Naive B cell (primary cell): ENCODE measurements at regions not wholly inside any gene's neighbourhood (a gene's known extent, or its start where the extent isn't known, plus 50 kb on each side); places are given as distances from the start of the nearest gene placed in this dataset.
A peak's percentile ranks its signal among the peaks of the same experiment; 100 is the strongest.

ENCODE experiments used
- ATAC-seq, 2 donors: fragments of 150-1000 bp; cut with Tn5 transposase; 2 replicates each; pipeline ENCODE4 v1.10.0; 2021; ENCODE audit warnings: low read depth in 2 of 2, mild to moderate bottlenecking in 2 of 2, moderate library complexity in 2 of 2
- DNase-seq: peaks from one replicate; pipeline ENCODE4 v3.0.0; 2022
- H3K27ac Mint-ChIP-seq, 6 donors: one replicate each; pipeline ENCODE4 v1.8.0; 2020 to 2022; ENCODE audit warnings: mild to moderate bottlenecking in 6 of 6, mixed read lengths in 6 of 6, moderate library complexity in 5 of 6, inconsistent platforms in 2 of 6
- H3K27me3 Mint-ChIP-seq, 3 donors: one replicate each; pipeline ENCODE4 v1.8.0; 2021 to 2022; ENCODE audit warnings: mixed read lengths in 3 of 3, mild to moderate bottlenecking in 1 of 3
- H3K36me3 Mint-ChIP-seq, 2 donors: one replicate each; pipeline ENCODE4 v1.8.0; 2020 to 2022; ENCODE audit warnings: mixed read lengths in 2 of 2, inconsistent platforms in 1 of 2, mild to moderate bottlenecking in 1 of 2
- H3K4me1 Mint-ChIP-seq, 3 donors: one replicate each; pipeline ENCODE4 v1.8.0; 2020 to 2022; ENCODE audit warnings: mixed read lengths in 3 of 3, inconsistent platforms in 1 of 3, mild to moderate bottlenecking in 1 of 3, moderate library complexity in 1 of 3
- H3K4me3 Mint-ChIP-seq, 8 donors: one replicate each; pipeline ENCODE4 v1.8.0; 2020 to 2022; ENCODE audit warnings: mild to moderate bottlenecking in 8 of 8, mixed read lengths in 8 of 8, moderate library complexity in 8 of 8, inconsistent platforms in 2 of 8
- H3K9me3 Mint-ChIP-seq, 7 donors: one replicate each; pipeline ENCODE4 v1.8.0; 2020 to 2022; ENCODE audit warnings: mixed read lengths in 7 of 7, mild to moderate bottlenecking in 5 of 7, inconsistent platforms in 2 of 7, moderate library complexity in 1 of 7

DNA sequence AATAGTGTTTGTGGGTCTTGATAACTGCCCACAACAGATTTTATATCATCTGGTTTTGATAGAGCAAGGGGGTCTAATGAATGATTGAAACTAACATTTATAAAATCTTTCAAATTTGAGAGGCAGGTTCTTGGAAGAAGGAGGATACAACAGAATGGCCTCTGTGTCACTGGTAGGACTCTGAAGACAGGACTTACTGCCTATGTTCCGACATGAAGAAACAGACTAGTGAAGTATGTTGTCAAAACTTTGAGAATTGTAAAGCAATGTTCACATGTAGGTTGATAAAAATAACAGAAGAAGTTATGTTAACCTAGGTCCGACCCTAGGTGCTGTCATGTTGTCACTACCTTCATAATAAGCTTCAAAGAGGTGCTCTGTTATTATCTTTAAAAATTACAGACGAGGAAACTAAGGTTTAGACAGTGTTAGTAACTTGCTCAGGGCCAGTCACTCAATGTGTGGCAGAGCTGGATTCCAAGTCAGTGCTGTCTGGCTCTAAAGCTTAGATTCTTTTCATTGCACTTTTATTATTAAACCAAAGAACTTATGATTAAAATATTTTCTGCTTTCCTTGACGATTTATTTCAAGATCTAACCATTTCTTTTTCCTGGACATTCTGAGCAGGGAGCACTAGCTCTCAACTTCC lies 146.2 kb downstream of the RPIA start:
- no peaks in the 10 kb centered on the region for H3K27me3 Mint-ChIP-seq
- peak overlapping the region; percentile 71 to 90 (median 86) for H3K4me3 Mint-ChIP-seq
- H3K27ac Mint-ChIP-seq, result peak overlapping the region; percentile 99 to 100 (median 100)
- no peaks in the 10 kb centered on the region for H3K36me3 Mint-ChIP-seq
- ATAC-seq, result no peak
- no peak for DNase-seq
- H3K4me1 Mint-ChIP-seq, result peaks cover 35 to 79% (median 41%) of the 10 kb centered on the region in 3 donors
- H3K9me3 Mint-ChIP-seq, result no peaks in the 10 kb centered on the region

DNA sequence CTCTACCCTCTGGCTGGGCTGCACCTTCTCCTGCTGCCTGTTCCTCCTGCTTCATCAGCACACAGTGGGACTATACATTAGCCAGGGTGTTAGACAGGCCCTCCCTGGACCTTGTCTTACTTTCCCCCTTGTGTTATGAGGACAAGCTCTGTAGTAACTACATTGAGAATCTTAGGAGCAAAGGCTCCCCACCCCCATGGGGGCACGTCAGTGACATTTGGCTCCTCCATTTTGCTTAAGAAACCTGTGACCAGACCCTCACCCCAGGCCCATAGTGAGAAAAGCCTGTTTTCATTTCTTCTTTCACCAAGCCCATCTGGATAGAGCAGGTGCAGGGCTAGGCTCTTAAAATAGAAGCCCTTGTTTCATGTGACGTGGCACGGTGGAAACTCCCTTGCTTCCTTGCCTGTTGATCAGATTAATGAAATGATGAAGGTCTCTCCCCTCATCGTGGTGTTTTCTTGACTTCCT lies 146.7 kb downstream of the RPIA start:
- DNase-seq (peak; percentile 86), ATAC-seq (peak; percentile 91 to 92)
- Mint-ChIP-seq H3K4me1 (peaks cover 35 to 81% (median 40%) of the 10 kb centered on the region in 3 donors), H3K27me3 (no peaks in the 10 kb centered on the region), H3K9me3 (no peaks in the 10 kb centered on the region), H3K4me3 (peak overlapping the region; percentile 71 to 90 (median 86)), H3K36me3 (no peaks in the 10 kb centered on the region), H3K27ac (peak overlapping the region; percentile 99 to 100 (median 100))

GRCh38 chr2:88841224-88841929 lies 149.9 kb downstream of the RPIA start:
- Mint-ChIP-seq H3K9me3 (peaks cover 0 to 1% (median 0%) of the 10 kb centered on the region in 7 donors), H3K4me3 (peak overlapping the region in 6 of 8 donors; percentile 43 to 78 (median 64)), H3K27ac (peak overlapping the region; percentile 99 to 100 (median 100)), H3K36me3 (no peaks in the 10 kb centered on the region), H3K27me3 (no peaks in the 10 kb centered on the region), H3K4me1 (peaks cover 51 to 95% (median 68%) of the 10 kb centered on the region in 3 donors)
- ATAC-seq (no peak), DNase-seq (no peak)

GRCh38 chr2:88842656-88843460 lies 151.4 kb downstream of the RPIA start:
- Mint-ChIP-seq H3K27me3 (no peaks in the 10 kb centered on the region), H3K27ac (peak overlapping the region; percentile 99 to 100 (median 100)), H3K4me3 (peak overlapping the region; percentile 53 to 82 (median 72)), H3K9me3 (peaks cover 0 to 1% (median 0%) of the 10 kb centered on the region in 7 donors), H3K4me1 (peaks cover 58 to 99% (median 73%) of the 10 kb centered on the region in 3 donors), H3K36me3 (peaks cover 0 to 3% of the 10 kb centered on the region in 2 donors)
- ATAC-seq (no peak), DNase-seq (no peak)

- H3K27ac Mint-ChIP-seq, result peak overlapping the region; percentile 99 to 100 (median 100)
- peak overlapping the region in 7 of 8 donors; percentile 19 to 82 (median 71) for H3K4me3 Mint-ChIP-seq
- DNase-seq, result no peak
- no peak for ATAC-seq
- no peaks in the 10 kb centered on the region for H3K27me3 Mint-ChIP-seq
- peaks cover 59 to 98% (median 75%) of the 10 kb centered on the region in 3 donors for H3K4me1 Mint-ChIP-seq
- H3K9me3 Mint-ChIP-seq, result peaks cover 0 to 8% (median 1%) of the 10 kb centered on the region in 7 donors
- peaks cover 0 to 11% of the 10 kb centered on the region in 2 donors for H3K36me3 Mint-ChIP-seq
Measured at GRCh38 chr2:88843651-88844050, 152.2 kb downstream of the RPIA start.

DNA sequence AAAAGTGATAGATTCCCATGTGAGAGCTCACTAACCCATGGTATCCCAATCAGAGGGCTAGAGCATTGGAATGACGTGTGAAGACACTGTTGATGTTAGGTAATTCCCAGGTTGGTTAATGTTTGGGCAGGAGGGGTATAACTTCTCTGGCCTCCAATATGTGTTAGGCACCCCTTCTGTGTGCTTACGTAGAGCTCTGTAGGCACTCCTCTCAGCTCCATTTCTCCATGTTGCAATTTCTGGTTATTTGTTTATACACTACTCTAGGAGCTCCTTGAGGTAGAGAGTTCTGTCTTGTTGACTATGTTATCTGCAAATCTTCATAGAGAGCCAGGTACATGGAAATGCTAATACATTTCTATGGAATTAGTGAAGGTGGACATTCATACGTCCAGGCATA lies 153.5 kb downstream of the RPIA start:
- ATAC-seq (no peak), DNase-seq (no peak)
- Mint-ChIP-seq H3K4me1 (peaks cover 68 to 97% (median 79%) of the 10 kb centered on the region in 3 donors), H3K27ac (peak overlapping the region; percentile 99 to 100 (median 100)), H3K36me3 (peaks cover 0 to 13% of the 10 kb centered on the region in 2 donors), H3K27me3 (no peaks in the 10 kb centered on the region), H3K4me3 (peak overlapping the region in 6 of 8 donors; percentile 51 to 89 (median 72)), H3K9me3 (peaks cover 0 to 8% (median 1%) of the 10 kb centered on the region in 7 donors)

GRCh38 chr2:88845772-88846661 lies 154.5 kb downstream of the RPIA start:
- Mint-ChIP-seq H3K9me3 (peaks cover 0 to 8% (median 1%) of the 10 kb centered on the region in 7 donors), H3K36me3 (peaks cover 0 to 13% of the 10 kb centered on the region in 2 donors), H3K27ac (peak overlapping the region; percentile 99 to 100 (median 100)), H3K27me3 (no peaks in the 10 kb centered on the region), H3K4me1 (peaks cover 72 to 93% (median 76%) of the 10 kb centered on the region in 3 donors), H3K4me3 (peak overlapping the region; percentile 56 to 89 (median 66))
- peak; percentile 95 to 96 for ATAC-seq
- DNase-seq, result peak; percentile 86

DNA sequence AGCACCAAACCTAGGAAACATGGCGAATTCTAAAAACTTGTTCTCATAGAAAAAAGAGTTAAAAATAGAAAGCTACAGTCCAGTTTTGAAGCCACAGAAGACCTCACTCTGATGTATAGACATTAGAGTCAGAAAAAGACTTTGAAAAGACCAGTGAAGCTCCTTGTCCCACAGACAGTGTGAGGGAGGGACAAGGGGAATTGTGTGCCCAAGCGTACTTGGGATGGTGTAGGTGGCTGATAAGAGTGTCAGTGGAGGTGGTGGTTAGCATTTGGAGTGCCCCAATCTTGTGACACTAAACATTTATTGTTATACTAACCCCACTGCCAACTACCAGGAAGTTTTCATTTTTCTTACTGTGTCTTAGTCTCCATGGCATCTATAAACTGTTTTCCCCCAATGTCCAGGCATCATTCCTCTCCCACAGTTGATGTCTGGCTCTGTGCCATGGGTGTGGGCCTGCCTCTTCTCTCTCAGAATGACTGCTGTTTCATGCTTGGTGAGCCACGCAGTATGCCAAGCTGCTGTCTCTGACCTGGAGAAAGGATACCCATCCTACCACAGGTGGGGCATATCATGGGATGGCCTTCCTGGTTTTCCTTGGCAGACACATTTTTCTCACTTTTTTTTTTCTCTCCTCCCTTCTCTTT lies 161.4 kb downstream of the RPIA start:
- H3K27me3 Mint-ChIP-seq, result no peaks in the 10 kb centered on the region
- DNase-seq, result no peak
- peaks cover 74 to 83% (median 79%) of the 10 kb centered on the region in 3 donors for H3K4me1 Mint-ChIP-seq
- H3K4me3 Mint-ChIP-seq, result peak overlapping the region; percentile 35 to 84 (median 76)
- no peak for ATAC-seq
- peaks cover 14 to 25% of the 10 kb centered on the region in 2 donors for H3K36me3 Mint-ChIP-seq
- peaks cover 0 to 7% (median 0%) of the 10 kb centered on the region in 7 donors for H3K9me3 Mint-ChIP-seq
- H3K27ac Mint-ChIP-seq, result peak overlapping the region; percentile 96 to 99 (median 98)

GRCh38 chr2:88853403-88853790 lies 161.9 kb downstream of the RPIA start:
- H3K4me1 Mint-ChIP-seq, result peaks cover 72 to 82% (median 78%) of the 10 kb centered on the region in 3 donors
- peak overlapping the region in 7 of 8 donors; percentile 17 to 81 (median 73) for H3K4me3 Mint-ChIP-seq
- no peaks in the 10 kb centered on the region for H3K27me3 Mint-ChIP-seq
- H3K36me3 Mint-ChIP-seq, result peaks cover 19 to 23% of the 10 kb centered on the region in 2 donors
- DNase-seq (no peak), ATAC-seq (no peak)
- H3K27ac Mint-ChIP-seq, result peak overlapping the region; percentile 96 to 99 (median 98)
- H3K9me3 Mint-ChIP-seq, result peaks cover 0 to 3% (median 0%) of the 10 kb centered on the region in 7 donors

DNA sequence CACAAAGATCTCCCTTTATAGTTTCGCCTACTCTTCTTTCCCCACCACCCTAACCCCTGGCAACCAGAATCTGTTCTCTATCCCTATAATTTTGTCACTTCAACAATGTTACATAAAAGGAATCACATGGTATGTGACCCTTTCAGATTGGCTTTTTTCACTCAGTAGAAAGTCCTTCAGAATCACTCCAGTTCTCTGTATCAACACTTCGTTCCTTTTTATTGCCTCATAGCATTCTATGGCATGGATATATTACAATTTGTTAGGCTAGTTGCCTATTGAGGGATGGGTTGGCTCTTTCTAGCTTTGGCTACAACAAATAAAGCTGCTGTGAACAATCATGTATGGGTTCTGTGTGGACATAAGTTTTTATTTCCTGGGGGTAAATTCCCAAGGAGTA lies 163.1 kb downstream of the RPIA start:
- peak overlapping the region in 5 of 8 donors; percentile 0 to 98 (median 95) for H3K4me3 Mint-ChIP-seq
- DNase-seq (no peak), ATAC-seq (no peak)
- peaks cover 23% of the 10 kb centered on the region in 2 donors for H3K36me3 Mint-ChIP-seq
- peaks cover 0 to 3% (median 1%) of the 10 kb centered on the region in 7 donors for H3K9me3 Mint-ChIP-seq
- H3K4me1 Mint-ChIP-seq, result peaks cover 62 to 73% (median 66%) of the 10 kb centered on the region in 3 donors
- peak overlapping the region in 5 of 6 donors; percentile 97 to 99 (median 98) for H3K27ac Mint-ChIP-seq
- H3K27me3 Mint-ChIP-seq, result no peaks in the 10 kb centered on the region

DNA sequence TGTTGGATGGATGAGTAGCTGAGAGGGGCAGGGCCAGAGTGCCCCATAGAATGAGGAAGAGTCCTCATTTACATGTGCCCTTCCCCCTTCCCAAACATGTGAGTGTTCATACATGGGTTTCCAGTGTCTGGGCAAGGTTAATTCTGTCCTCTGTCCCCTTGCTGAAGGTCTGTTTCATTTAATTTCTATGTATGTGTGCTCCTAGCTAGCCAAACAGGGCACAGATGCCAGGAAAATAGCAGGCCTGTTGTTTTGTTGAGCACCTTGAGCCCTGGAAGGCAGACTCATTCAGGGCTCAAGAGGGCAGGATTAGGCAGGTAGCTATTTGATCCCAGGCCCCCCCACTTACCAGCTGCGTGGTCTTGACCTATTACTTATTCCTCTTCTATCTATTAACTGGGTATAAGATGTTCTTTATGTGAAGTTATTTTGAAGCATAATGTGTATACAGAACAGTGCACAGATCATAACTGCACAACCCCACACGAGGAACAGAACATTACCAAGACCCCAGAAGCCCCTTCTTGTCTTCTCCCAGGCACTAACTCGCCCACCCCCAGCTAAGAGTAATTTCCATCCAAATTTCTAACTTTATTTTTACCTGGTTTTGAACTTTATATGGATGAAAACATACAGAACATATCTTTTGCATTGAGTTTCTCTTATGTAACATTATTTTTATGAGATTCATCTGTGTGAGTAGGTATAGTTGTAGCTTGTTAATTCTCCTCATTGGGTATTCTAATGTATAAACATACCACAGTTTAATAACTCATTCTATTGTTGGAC lies 164.3 kb downstream of the RPIA start:
- Mint-ChIP-seq H3K27ac (peak overlapping the region; percentile 97 to 100 (median 98)), H3K9me3 (peaks cover 0 to 3% (median 0%) of the 10 kb centered on the region in 7 donors), H3K36me3 (peaks cover 30 to 31% of the 10 kb centered on the region in 2 donors), H3K4me3 (peak overlapping the region; percentile 61 to 99 (median 92)), H3K27me3 (no peaks in the 10 kb centered on the region), H3K4me1 (peaks cover 52 to 62% (median 60%) of the 10 kb centered on the region in 3 donors)
- DNase-seq (peak; percentile 52), ATAC-seq (peak; percentile 65 to 67)
